Lower leg skin (tissue), 3 donors: ENCODE measurements at regions not wholly inside any gene's neighbourhood (a gene's known extent, or its start where the extent isn't known, plus 50 kb on each side); places are given as distances from the start of the nearest gene placed in this dataset.

Experiments used
- CTCF ChIP-seq, 3 donors: fragments of 450-650 bp; IDR thresholded peaks; one replicate each; pipeline ENCODE4 v1.5.1; 2016; ENCODE audit warnings: antibody characterized with exemption in 3 of 3, mild to moderate bottlenecking in 3 of 3, moderate library complexity in 2 of 3
- POLR2A ChIP-seq, 2 donors: fragments of 450-650 bp; IDR thresholded peaks; one replicate each; pipeline ENCODE4 v1.6.1; 2016 to 2017; ENCODE audit warnings: antibody characterized with exemption in 2 of 2, mild to moderate bottlenecking in 1 of 2, moderate library complexity in 1 of 2

- TF ChIP-seq CTCF (IDR thresholded peaks at IDR 0.05) (no peak), POLR2A (IDR thresholded peaks at IDR 0.05) (no peak)
These were observed 1869.6 kb upstream of the CELF4 start for GRCh38 chr18:39435209-39435608.
